ENCODE measurements at regions not wholly inside any gene's neighbourhood (a gene's known extent, or its start where the extent isn't known, plus 50 kb on each side); places are given as distances from the start of the nearest gene placed in this dataset.
"Not testable (repeated sequence)": the region's sequence is repeated elsewhere in the genome, so short reads cannot be mapped to it uniquely, and the experiment has no call there.

DNA sequence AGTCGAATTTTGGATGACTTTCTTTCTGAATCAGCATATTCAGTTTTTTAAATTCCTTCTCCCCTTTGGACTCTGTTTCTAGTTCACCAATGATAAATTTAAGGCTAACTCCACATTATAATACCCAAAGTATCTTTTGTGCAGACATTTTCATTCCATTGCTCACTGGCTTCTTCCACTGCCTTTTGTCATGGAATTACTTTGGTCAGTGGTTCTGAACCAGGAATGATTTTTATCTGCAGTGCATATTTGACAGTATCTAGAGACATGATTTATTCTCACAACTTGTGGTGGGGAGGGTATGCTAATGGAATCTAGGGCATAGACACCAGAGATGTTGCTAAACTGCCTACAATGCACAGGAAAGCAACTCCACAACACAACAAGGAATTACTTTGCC is 234.4 kb upstream of the PRKD1 start:
- DNase-seq = no peak

GRCh38 chr14:30165255-30165654 is 237.6 kb upstream of the PRKD1 start:
- no peak for DNase-seq

- no peak for DNase-seq
Measured at GRCh38 chr14:30177781-30178180, 250.1 kb upstream of the PRKD1 start.

DNA sequence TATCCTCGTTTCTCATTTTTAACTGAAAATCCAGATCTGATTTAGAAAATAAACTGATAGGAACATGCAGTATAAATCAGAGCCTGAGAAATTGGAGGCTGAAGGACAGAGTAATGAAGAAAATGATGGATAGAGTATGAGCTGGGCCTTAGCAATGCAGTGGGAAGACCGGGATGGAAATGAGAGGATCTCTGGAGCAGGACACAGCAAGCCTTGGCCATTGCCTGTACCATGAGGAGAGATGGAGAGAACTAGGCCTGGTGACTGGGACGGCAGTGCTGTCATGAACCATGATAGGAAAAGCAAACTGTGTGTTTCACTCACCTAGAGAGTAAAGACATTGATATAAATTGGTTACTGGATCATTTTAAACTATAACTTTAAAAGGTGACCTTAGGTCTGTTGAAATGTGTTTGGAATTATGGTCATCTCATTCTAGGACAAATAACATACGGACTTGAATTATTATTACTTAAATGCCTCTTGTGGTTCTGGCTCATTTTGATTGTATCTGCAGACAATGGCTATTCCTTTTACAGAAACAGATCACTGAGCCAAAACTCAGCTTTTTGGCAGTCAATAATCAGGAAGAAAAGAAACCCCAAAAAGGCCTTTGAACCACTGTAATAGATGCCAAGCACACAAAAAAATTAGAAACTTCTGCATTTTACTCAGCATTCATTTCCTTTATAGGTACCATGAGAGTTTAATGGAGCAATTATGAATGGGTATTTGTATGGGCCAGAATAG is 251.9 kb upstream of the PRKD1 start:
- no peak for DNase-seq

GRCh38 chr14:30180219-30180618 is 252.6 kb upstream of the PRKD1 start:
- no peak for DNase-seq

DNA sequence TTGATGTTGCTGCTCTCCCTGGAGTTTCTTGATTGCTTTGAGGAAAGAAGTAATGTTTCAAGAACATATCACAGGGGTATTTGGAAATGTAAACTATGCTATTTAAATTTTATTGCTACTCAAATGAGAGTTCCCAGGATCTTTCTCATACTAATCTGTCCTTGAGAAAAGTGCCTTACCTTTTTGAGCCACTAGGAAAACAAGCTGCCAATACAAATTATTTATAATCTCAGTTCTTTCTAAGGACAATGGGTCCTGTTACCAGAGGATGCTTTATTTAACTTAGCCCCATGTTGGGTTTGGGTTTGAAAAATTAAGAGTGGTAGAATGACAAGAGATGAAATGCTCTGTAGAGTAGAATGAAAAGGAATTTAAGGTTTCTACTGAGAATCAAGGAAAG is 258.2 kb upstream of the PRKD1 start:
- DNase-seq = no peak

- DNase-seq = no peak
Measured at GRCh38 chr14:30191639-30192279, 264.1 kb upstream of the PRKD1 start.

- no peak for DNase-seq
Measured at GRCh38 chr14:30193101-30193500, 265.5 kb upstream of the PRKD1 start.

DNA sequence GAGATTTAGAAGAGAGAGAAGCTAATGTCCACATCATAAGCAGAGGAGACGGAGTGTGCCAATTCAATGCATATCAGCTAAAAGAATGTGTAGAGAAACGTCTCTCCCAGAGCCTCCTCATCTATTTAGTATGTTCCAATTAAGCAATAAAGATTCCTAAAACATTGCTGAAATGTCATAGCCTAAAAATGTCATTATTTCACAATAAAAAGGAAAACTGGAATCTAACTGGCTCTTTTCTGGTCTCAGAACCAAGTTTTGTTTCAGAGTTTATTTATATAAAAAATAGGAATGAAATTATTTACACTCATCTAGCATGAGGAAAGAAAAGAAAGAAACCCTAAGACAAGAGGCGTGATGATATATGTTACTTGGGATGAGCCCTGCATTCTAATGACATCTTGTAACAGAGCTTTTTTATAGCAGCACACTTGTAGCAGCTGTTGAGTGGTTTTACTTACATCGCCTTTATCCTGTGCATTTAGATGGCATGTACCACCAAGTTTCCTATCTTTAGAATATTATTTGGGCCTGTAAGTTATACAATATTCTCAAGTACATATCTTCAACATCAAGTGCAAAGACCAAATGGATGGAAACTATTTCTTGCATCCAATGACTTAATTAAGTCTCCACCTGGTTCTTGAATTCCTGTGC is 266.3 kb upstream of the PRKD1 start:
- no peak for DNase-seq

DNA sequence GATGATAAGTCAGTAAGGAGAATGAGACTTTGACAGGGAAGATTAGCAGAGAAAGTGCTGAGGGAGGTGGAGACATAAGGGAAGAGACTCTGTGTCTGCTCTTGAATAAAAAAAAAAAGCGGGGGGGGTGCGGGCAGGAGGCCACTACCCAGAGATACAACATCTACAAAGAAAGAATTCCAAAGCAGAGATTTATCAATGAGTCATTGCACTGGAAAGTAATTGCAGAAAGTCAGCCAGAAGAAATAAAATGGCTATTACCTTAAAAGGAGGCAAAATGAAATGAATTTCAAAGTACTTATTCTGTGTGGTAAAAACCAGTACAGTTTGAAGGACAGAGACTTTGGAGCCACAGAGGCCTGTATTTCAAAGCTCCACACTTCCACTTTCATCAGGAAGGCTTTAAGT is 267.1 kb upstream of the PRKD1 start:
- DNase-seq = no peak

DNA sequence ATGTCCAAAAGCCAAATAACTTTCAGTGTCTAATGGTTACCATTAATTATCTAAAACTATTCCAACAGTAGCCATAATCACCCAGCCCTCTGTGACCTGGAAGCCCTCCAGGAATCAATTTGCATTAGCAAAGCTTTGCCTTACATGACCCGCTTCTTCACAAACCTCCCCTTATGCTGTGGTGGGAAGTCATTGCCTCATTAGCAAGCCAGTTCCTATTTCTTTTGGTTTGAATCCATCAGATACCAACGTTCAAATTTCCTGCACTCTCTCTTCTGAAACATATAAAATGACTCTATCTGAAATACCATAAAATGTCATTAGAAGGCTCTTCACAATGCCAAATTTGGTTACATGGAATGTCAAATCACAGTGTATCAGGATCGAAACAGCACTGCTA is 268.3 kb upstream of the PRKD1 start:
- no peak for DNase-seq

DNA sequence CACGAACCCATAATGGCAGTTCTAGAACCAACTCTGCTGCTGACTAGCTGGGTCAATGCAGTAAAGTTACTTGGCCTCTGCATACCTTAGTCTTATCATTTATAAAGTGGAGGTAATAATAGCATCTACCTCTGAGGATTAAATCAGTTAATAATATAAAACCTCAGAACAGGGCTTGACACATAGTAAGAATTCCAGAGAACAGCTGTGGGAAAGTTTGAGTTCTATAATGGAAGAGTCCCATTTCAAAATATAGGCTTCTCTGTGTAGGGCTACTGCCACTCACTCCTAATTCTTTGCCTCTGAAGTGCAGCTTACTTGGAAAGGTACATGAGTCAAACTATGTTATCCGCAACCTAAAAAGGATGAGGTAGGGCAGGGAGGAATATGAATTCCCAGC is 269.2 kb upstream of the PRKD1 start:
- DNase-seq = no peak

DNA sequence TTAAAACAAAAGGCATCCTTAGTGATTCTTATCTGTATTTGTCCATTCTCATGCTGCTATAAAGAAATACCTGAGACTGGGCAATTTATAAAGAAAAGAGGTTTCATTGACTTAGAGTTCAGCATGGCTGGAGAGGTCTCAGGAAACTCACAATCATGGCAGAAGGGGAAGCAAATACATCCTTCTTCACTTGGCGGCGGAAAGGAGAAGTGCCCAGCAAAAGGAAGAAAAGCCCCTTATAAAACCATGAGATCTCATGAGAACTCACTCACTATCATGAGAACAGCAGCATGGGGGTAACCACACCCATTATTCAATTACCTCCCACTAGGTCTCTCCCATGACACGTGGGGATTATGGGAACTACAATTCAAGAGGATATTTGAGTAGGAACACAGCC is 271.1 kb upstream of the PRKD1 start:
- DNase-seq = not testable (repeated sequence)

GRCh38 chr14:30204431-30204980 is 276.9 kb upstream of the PRKD1 start:
- DNase-seq = no peak

GRCh38 chr14:30209136-30209535 is 281.5 kb upstream of the PRKD1 start:
- no peak for DNase-seq

GRCh38 chr14:30210630-30211029 is 283.0 kb upstream of the PRKD1 start:
- DNase-seq = no peak

DNA sequence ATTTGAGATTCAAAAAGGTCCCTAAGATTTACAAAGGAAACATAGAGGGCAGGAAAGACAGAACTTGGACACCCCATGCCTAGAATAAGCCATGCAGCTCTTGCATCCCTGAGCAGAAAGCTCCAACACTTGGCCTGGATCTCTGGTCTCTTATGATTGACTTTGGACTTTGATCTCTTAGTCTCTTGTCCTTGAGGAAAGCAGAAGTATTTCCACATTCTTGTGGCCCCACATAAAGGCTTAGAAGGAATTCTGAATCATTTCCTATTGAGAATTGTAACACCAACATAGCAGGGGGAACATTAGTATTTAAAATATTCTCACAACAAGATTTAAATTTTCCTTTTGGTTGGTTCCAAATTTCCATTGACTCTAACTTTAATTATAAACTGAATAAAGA is 283.7 kb upstream of the PRKD1 start:
- no peak for DNase-seq

GRCh38 chr14:30214014-30214413 is 286.4 kb upstream of the PRKD1 start:
- DNase-seq = no peak

GRCh38 chr14:30214461-30215090 is 286.9 kb upstream of the PRKD1 start:
- DNase-seq = no peak

GRCh38 chr14:30218907-30219306 is 291.3 kb upstream of the PRKD1 start:
- DNase-seq = no peak

DNA sequence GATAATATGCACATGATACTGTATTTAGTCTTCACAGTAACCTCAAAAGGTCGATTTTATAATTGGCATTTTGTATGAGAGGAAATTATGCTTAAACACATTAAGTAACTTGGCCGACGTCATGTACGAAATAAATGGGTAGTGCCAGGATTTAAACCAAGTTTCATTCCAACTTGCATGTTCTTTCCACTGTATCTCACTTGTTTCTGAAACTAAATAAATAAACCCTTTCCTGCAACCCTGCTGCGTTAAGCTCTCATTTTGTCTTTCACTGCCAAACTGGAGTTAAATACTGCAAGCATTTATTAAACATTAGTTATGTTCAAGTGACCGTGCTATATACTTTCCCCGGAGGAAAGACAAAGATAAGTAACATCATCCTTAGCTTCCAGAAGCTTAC is 293.9 kb upstream of the PRKD1 start:
- DNase-seq = no peak

GRCh38 chr14:30223385-30223785 is 295.7 kb upstream of the PRKD1 start:
- DNase-seq = no peak

DNA sequence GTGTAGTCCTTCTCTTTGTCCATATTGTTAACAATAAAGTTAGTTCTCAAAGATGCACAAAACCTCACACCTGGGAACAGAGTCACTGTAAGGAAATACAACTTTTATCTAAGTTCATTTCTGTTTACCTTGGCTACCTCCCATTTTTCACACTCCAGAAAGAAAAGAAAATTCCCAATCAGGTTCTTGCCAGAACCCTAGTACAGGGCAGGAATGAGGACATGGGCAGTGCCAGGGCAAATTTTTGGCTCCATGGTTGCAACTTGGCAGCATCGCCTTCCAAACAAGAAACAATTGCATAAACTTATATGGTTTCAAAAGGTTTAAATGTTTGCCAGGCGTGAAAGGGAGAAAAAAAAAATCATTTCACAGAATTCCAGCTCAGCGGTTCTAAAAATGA is 296.3 kb upstream of the PRKD1 start:
- no peak for DNase-seq

DNA sequence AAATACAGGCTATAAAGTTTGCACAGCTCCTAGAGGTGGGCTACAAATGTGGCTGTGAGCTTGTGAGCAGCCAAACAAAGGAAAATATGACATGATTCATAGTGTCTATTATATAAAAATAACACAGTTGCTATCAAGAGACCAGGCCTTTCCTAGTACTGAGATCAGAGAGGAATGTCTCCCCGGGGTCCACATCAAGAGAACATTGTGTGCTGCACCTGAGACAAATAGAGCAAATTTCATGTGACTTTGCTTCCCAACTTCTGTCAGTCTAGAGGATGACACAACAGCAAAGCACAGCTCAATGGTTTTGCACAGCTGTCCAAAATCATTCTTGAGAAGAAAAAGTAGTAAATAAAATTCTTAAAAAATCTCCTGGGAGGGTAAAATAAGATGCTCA is 297.5 kb upstream of the PRKD1 start:
- DNase-seq = no peak
